SK-N-SH treated with all-trans-retinoic acid at 6 μM for 48 hours (cell line): ENCODE measurements at regions not wholly inside any gene's neighbourhood (a gene's known extent, or its start where the extent isn't known, plus 50 kb on each side); places are given as distances from the start of the nearest gene placed in this dataset.

ENCODE experiments used
- ATAC-seq: fragments of 200-7000 bp; cut with Tn5 transposase; 3 replicates; pipeline ENCODE4 v1.9.1; 2020; ENCODE audit warnings: mild to moderate bottlenecking, moderate library complexity
- ARNTL ChIP-seq: fragments of 450-650 bp; formaldehyde crosslinking; IDR thresholded peaks from 2 replicates; pipeline ENCODE4 v1.5.0; 2020; ENCODE audit warnings: low read depth, mild to moderate bottlenecking, moderate library complexity, borderline replicate concordance
- BACH2 ChIP-seq: fragments of 250-450 bp; sonication (Bioruptor Pico); IDR thresholded peaks from 2 replicates; pipeline ENCODE4 v1.9.0; 2021; ENCODE audit warnings: mild to moderate bottlenecking, borderline replicate concordance
- CSDC2 ChIP-seq: fragments of 250-450 bp; sonication (Bioruptor Pico); IDR thresholded peaks from 2 replicates; pipeline ENCODE4 v1.5.0; 2020; ENCODE audit warnings: mild to moderate bottlenecking, moderate library complexity
- ESRRG ChIP-seq: fragments of 250-450 bp; sonication (Bioruptor Pico); IDR thresholded peaks from 2 replicates; pipeline ENCODE4 v1.6.1; 2021; ENCODE audit warnings: mild to moderate bottlenecking
- GLIS3 ChIP-seq: fragments of 250-450 bp; sonication (Bioruptor Pico); IDR thresholded peaks from 2 replicates; pipeline ENCODE4 v1.5.0; 2020; ENCODE audit warnings: mild to moderate bottlenecking, moderate library complexity
- ISL1 ChIP-seq: fragments of 250-450 bp; sonication (Bioruptor Pico); IDR thresholded peaks from 2 replicates; pipeline ENCODE4 v2.1.2; 2022; ENCODE audit warnings: mild to moderate bottlenecking, moderate library complexity
- OSR1 ChIP-seq: fragments of 250-450 bp; sonication (Bioruptor Pico); IDR thresholded peaks from 2 replicates; pipeline ENCODE4 v1.8.0; 2022; ENCODE audit warnings: moderate library complexity, mild to moderate bottlenecking, inconsistent platforms
- PPARA ChIP-seq: fragments of 250-450 bp; sonication (Bioruptor Pico); IDR thresholded peaks from 2 replicates; pipeline ENCODE4 v1.5.0; 2020; ENCODE audit warnings: mild to moderate bottlenecking, borderline replicate concordance
- RARB ChIP-seq: fragments of 250-450 bp; sonication (Bioruptor Pico); IDR thresholded peaks from 2 replicates; pipeline ENCODE4 v1.8.0; 2021; ENCODE audit warnings: mild to moderate bottlenecking, moderate library complexity
- TOX ChIP-seq: fragments of 250-450 bp; sonication (Bioruptor Pico); IDR thresholded peaks from 2 replicates; pipeline ENCODE4 v1.8.0; 2021; ENCODE audit warnings: mild to moderate bottlenecking, moderate library complexity, borderline replicate concordance
- TSHZ2 ChIP-seq: fragments of 250-450 bp; sonication (Bioruptor Pico); IDR thresholded peaks from 2 replicates; pipeline ENCODE4 v1.5.0; 2020; ENCODE audit warnings: mild to moderate bottlenecking, moderate library complexity
- ZC3H10 ChIP-seq: fragments of 250-450 bp; sonication (Bioruptor Pico); IDR thresholded peaks from 2 replicates; pipeline ENCODE4 v1.5.1; 2021; ENCODE audit warnings: mild to moderate bottlenecking, moderate library complexity
- ZFP3 ChIP-seq: fragments of 250-450 bp; sonication (Bioruptor Pico); IDR thresholded peaks from 2 replicates; pipeline ENCODE4 v1.5.0; 2020; ENCODE audit warnings: mild to moderate bottlenecking, moderate library complexity
- ZFP30 ChIP-seq: fragments of 450-650 bp; formaldehyde crosslinking; IDR thresholded peaks from 2 replicates; pipeline ENCODE4 v1.5.0; 2022; ENCODE audit warnings: mild to moderate bottlenecking, moderate library complexity
- ZNF565 ChIP-seq: fragments of 450-650 bp; formaldehyde crosslinking; conservative IDR thresholded peaks from 2 replicates; pipeline ENCODE4 v1.5.0; 2020; ENCODE audit warnings: low read depth, mild to moderate bottlenecking, moderate library complexity
- ZNF70 ChIP-seq: fragments of 450-650 bp; formaldehyde crosslinking; IDR thresholded peaks from 2 replicates; pipeline ENCODE4 v1.5.0; 2020; ENCODE audit warnings: mild to moderate bottlenecking, moderate library complexity
- TF ChIP-seq, protein P1 (sequence below): fragments of 250-450 bp; sonication (Bioruptor Pico); IDR thresholded peaks from 2 replicates; pipeline ENCODE4 v1.5.1; 2020; ENCODE audit warnings: low read depth, mild to moderate bottlenecking, moderate library complexity
- TF ChIP-seq, protein P2 (sequence below): fragments of 250-450 bp; sonication (Bioruptor Pico); IDR thresholded peaks from 2 replicates; pipeline ENCODE4 v1.8.0; 2020; ENCODE audit warnings: mild to moderate bottlenecking, moderate library complexity, borderline replicate concordance
- TF ChIP-seq, protein P3 (sequence below): fragments of 250-450 bp; sonication (Bioruptor Pico); IDR thresholded peaks from 2 replicates; pipeline ENCODE4 v1.8.0; 2021; ENCODE audit warnings: low read depth, mild to moderate bottlenecking, moderate library complexity, borderline replicate concordance
- TF ChIP-seq, protein P4 (sequence below): fragments of 250-450 bp; sonication (Bioruptor Pico); IDR thresholded peaks from 2 replicates; pipeline ENCODE4 v1.5.1; 2021; ENCODE audit warnings: mild to moderate bottlenecking, moderate library complexity

DNA sequence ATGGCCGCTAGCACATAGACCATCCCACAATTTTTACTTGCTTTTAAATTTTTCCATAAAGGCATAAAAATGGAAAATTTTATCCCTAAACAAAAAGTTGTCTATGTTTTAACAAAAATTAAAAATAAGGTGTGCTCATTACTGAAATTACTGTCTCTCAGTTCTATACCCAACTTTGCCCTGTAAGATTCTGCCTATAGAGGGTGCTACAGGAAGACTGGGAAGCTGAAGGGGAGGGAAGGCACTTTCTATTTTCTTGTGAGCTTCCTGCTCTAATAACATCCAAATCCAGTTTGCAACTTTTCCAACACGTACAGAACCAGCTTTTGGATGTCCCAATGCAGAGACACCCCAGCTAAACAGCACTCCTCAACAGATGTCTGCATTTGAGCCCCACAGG lies 666.9 kb downstream of the PLCL1 start:
- no peak for ATAC-seq
- no peak for TF ChIP-seq ZFP30 (CRISPR knock-in tag)
- TF ChIP-seq CSDC2 (CRISPR knock-in tag) = no peak
- no peak for TF ChIP-seq ZNF565 (CRISPR knock-in tag)
- TF ChIP-seq ZNF70 (CRISPR knock-in tag) = no peak
- no peak for TF ChIP-seq GLIS3 (CRISPR knock-in tag)
- no peak for TF ChIP-seq OSR1
- TF ChIP-seq PPARA (CRISPR knock-in tag) = no peak
- no peak for TF ChIP-seq ZFP3 (CRISPR knock-in tag)

DNA sequence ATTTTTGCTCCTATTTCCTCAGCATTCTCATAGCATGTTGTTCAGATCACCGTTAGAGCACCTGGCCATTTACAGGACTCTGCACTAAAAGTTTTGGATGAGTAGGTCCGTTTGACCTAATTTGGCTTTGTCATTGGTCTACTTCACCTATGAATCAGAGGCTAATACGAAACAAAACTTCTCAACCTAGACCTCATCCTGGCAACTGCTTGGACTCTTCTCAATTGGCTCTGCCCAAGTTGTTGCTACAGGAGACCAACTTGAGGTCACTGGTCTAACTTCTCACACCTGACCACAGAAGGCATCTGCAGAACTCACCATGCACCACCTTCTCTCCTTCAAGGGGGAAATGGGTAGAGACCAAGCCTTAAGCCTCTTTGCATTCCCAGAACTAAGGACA lies 663.7 kb downstream of the PLCL1 start:
- TF ChIP-seq ZNF70 (CRISPR knock-in tag) (no peak), PPARA (CRISPR knock-in tag) (no peak), ESRRG (CRISPR knock-in tag) (no peak), RARB (CRISPR knock-in tag) (no peak), TOX (no peak), ZFP30 (CRISPR knock-in tag) (no peak), ZNF565 (CRISPR knock-in tag) (no peak), ZC3H10 (CRISPR knock-in tag) (no peak)
- TF ChIP-seq, protein P1, sequence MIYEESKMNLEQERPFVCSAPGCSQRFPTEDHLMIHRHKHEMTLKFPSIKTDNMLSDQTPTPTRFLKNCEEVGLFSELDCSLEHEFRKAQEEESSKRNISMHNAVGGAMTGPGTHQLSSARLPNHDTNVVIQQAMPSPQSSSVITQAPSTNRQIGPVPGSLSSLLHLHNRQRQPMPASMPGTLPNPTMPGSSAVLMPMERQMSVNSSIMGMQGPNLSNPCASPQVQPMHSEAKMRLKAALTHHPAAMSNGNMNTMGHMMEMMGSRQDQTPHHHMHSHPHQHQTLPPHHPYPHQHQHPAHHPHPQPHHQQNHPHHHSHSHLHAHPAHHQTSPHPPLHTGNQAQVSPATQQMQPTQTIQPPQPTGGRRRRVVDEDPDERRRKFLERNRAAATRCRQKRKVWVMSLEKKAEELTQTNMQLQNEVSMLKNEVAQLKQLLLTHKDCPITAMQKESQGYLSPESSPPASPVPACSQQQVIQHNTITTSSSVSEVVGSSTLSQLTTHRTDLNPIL (CRISPR knock-in tag) = no peak
- TF ChIP-seq, protein P2, sequence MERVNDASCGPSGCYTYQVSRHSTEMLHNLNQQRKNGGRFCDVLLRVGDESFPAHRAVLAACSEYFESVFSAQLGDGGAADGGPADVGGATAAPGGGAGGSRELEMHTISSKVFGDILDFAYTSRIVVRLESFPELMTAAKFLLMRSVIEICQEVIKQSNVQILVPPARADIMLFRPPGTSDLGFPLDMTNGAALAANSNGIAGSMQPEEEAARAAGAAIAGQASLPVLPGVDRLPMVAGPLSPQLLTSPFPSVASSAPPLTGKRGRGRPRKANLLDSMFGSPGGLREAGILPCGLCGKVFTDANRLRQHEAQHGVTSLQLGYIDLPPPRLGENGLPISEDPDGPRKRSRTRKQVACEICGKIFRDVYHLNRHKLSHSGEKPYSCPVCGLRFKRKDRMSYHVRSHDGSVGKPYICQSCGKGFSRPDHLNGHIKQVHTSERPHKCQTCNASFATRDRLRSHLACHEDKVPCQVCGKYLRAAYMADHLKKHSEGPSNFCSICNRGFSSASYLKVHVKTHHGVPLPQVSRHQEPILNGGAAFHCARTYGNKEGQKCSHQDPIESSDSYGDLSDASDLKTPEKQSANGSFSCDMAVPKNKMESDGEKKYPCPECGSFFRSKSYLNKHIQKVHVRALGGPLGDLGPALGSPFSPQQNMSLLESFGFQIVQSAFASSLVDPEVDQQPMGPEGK (CRISPR knock-in tag) = no peak
- no peak for ATAC-seq

GRCh38 chr2:198465970-198466369 lies 661.6 kb downstream of the PLCL1 start:
- no peak for TF ChIP-seq ZNF565 (CRISPR knock-in tag)
- TF ChIP-seq ARNTL (CRISPR knock-in tag) = no peak
- no peak for TF ChIP-seq ESRRG (CRISPR knock-in tag)
- no peak for TF ChIP-seq BACH2 (CRISPR knock-in tag)
- TF ChIP-seq ZFP3 (CRISPR knock-in tag) = no peak
- TF ChIP-seq, protein P3, sequence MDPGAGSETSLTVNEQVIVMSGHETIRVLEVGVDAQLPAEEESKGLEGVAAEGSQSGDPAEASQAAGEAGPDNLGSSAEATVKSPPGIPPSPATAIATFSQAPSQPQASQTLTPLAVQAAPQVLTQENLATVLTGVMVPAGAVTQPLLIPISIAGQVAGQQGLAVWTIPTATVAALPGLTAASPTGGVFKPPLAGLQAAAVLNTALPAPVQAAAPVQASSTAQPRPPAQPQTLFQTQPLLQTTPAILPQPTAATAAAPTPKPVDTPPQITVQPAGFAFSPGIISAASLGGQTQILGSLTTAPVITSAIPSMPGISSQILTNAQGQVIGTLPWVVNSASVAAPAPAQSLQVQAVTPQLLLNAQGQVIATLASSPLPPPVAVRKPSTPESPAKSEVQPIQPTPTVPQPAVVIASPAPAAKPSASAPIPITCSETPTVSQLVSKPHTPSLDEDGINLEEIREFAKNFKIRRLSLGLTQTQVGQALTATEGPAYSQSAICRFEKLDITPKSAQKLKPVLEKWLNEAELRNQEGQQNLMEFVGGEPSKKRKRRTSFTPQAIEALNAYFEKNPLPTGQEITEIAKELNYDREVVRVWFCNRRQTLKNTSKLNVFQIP = no peak
- no peak for TF ChIP-seq ZNF70 (CRISPR knock-in tag)
- no peak for TF ChIP-seq ZC3H10 (CRISPR knock-in tag)
- TF ChIP-seq OSR1 = no peak
- no peak for TF ChIP-seq ISL1 (CRISPR knock-in tag)

GRCh38 chr2:198456418-198456817 lies 652.0 kb downstream of the PLCL1 start:
- TF ChIP-seq GLIS3 (CRISPR knock-in tag) (no peak), BACH2 (CRISPR knock-in tag) (no peak), ARNTL (CRISPR knock-in tag) (no peak), CSDC2 (CRISPR knock-in tag) (no peak), OSR1 (no peak)
- TF ChIP-seq, protein P2 (CRISPR knock-in tag) = no peak
- no peak for ATAC-seq

More at GRCh38 chr2:198465970-198466369, 661.6 kb downstream of the PLCL1 start:
- ATAC-seq = no peak

DNA sequence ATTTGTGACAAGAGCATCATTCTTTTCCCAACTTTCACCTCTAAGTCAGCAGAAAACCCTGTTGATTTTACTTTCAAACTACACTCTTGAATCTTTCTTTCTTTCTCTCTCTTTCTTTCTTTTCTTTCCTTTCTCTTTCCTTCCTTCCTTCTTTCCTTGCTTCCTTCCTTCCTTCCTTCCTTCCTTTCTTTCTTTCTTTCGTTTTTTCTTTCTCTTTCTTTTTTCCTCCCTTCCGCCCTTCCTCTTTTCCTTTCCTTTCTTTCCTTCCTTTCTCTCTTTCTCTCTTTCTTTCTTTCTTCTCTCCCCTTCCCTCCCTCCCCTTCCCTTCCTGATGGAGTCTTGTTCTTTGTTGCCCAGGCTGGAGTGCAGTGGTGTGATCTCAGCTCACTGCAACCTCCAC lies 649.5 kb downstream of the PLCL1 start:
- no peak for ATAC-seq
- TF ChIP-seq ZNF565 (CRISPR knock-in tag) = no peak
- no peak for TF ChIP-seq ESRRG (CRISPR knock-in tag)
- TF ChIP-seq ZFP30 (CRISPR knock-in tag) = no peak
- TF ChIP-seq ISL1 (CRISPR knock-in tag) = no peak
- no peak for TF ChIP-seq PPARA (CRISPR knock-in tag)
- no peak for TF ChIP-seq TSHZ2
- TF ChIP-seq, protein P4, sequence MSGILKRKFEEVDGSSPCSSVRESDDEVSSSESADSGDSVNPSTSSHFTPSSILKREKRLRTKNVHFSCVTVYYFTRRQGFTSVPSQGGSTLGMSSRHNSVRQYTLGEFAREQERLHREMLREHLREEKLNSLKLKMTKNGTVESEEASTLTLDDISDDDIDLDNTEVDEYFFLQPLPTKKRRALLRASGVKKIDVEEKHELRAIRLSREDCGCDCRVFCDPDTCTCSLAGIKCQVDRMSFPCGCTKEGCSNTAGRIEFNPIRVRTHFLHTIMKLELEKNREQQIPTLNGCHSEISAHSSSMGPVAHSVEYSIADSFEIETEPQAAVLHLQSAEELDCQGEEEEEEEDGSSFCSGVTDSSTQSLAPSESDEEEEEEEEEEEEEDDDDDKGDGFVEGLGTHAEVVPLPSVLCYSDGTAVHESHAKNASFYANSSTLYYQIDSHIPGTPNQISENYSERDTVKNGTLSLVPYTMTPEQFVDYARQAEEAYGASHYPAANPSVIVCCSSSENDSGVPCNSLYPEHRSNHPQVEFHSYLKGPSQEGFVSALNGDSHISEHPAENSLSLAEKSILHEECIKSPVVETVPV = no peak
- TF ChIP-seq GLIS3 (CRISPR knock-in tag) = no peak
